SU-DHL-6 (cell line): ENCODE measurements at regions not wholly inside any gene's neighbourhood (a gene's known extent, or its start where the extent isn't known, plus 50 kb on each side); places are given as distances from the start of the nearest gene placed in this dataset.

Source experiments
- EZH2phosphoT487 ChIP-seq: fragments of 200-600 bp; sonication (generic), shearing (Covaris generic); conservative IDR thresholded peaks from 2 replicates; pipeline ENCODE4 v1.6.1; 2018; ENCODE audit warnings: mild to moderate bottlenecking, antibody characterized with exemption, low read length, moderate library complexity, mixed read lengths
- TF ChIP-seq, protein P1 (sequence below): fragments of 200-600 bp; sonication (generic); IDR thresholded peaks from one replicate; pipeline ENCODE4 v1.5.1; 2017; ENCODE audit warnings: antibody characterized with exemption, mild to moderate bottlenecking, low read length, moderate library complexity; ENCODE audit not compliant: insufficient read depth, poor library complexity, severe bottlenecking

DNA sequence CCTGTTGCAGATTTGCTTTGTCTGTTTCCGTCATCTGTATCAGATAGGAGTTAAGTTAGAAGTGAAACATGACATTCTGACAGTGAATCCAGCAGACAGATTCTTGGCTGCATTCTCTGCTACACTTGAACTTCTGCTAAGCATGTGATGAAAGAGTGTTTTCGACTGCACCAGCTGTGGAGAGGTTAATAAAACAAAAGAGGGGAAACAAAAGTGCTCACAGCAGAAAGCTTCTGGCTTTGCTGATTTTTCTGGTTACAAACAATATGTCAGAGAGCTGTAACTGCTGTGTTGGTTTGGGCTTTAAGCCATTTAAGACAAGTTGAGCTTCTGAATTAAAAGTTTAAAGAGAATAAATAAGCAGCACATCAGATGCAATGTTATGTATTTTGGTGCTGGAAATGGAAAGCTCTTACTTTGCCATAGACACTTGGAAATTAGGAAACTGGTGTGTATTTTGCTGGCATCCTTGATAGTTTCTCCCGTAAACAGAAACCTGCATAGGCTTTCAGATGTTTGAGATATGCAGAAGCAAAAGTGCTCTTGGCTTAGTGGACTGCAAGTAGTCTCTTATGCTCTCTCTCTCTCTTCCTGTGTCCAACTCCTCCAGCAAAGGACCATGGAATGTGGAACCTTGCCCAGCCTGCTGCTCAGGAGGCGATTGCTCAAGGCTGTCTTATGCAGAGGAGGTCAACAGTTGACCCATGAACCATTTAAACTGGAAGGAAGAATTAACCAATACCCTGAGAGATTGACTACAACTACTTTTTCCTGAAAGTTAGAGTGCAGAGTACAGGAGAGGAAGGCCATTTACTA lies 104.9 kb downstream of the RPS12 start:
- TF ChIP-seq, protein P1, sequence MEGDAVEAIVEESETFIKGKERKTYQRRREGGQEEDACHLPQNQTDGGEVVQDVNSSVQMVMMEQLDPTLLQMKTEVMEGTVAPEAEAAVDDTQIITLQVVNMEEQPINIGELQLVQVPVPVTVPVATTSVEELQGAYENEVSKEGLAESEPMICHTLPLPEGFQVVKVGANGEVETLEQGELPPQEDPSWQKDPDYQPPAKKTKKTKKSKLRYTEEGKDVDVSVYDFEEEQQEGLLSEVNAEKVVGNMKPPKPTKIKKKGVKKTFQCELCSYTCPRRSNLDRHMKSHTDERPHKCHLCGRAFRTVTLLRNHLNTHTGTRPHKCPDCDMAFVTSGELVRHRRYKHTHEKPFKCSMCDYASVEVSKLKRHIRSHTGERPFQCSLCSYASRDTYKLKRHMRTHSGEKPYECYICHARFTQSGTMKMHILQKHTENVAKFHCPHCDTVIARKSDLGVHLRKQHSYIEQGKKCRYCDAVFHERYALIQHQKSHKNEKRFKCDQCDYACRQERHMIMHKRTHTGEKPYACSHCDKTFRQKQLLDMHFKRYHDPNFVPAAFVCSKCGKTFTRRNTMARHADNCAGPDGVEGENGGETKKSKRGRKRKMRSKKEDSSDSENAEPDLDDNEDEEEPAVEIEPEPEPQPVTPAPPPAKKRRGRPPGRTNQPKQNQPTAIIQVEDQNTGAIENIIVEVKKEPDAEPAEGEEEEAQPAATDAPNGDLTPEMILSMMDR = no peak
- no peak for TF ChIP-seq EZH2phosphoT487
